ENCODE measurements at regions not wholly inside any gene's neighbourhood (a gene's known extent, or its start where the extent isn't known, plus 50 kb on each side); places are given as distances from the start of the nearest gene placed in this dataset.

GRCh38 chr14:89609500-89610100, 192.6 kb upstream of the FOXN3 start:
- Histone ChIP-seq H3K4me1 (ENCODE audit: control insufficient read depth, insufficient read depth, low read length) (no peaks in the 10 kb centered on the region), H3K36me3 (ENCODE audit: control insufficient read depth, insufficient read depth, low read length) (no peaks in the 10 kb centered on the region), H3K27ac (ENCODE audit: low read length) (no peak overlapping the region), H3K4me3 (ENCODE audit: low read length) (no peak overlapping the region), H3K27me3 (ENCODE audit: control insufficient read depth, insufficient read depth, low read length) (no peaks in the 10 kb centered on the region), H3K9me3 (ENCODE audit: control insufficient read depth, low read depth, low read length) (no peaks in the 10 kb centered on the region)
- DNase-seq: no peak
- WGBS (ENCODE audit: insufficient coverage, low lambda C conversion rate): 98% methylated on average over 8 of the region's 12 CpGs

DNA sequence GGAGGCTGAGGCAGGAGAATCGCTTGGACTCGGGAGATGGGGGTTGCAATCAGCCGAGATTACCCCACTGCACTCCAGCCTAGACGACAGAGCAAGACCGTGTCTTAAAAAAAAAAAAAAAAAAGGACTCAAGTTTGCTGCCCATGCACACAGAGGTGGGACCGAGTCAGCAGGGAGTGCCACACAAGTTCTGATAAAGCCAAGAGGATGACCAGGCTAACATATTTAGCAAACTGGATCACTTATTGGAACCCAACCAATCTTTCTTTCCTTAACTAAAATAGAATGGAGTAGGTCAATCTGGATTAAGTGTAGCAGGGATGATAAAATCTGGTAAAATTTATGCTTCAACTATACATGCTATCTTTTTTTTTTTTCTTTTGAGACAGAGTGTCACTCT, 190.4 kb upstream of the FOXN3 start:
- no peak for DNase-seq
- Histone ChIP-seq H3K9me3 (ENCODE audit: control insufficient read depth, low read depth, low read length) (no peaks in the 10 kb centered on the region), H3K27ac (ENCODE audit: low read length) (no peak overlapping the region), H3K36me3 (ENCODE audit: control insufficient read depth, insufficient read depth, low read length) (no peaks in the 10 kb centered on the region), H3K4me1 (ENCODE audit: control insufficient read depth, insufficient read depth, low read length) (no peaks in the 10 kb centered on the region), H3K4me3 (ENCODE audit: low read length) (no peak overlapping the region), H3K27me3 (ENCODE audit: control insufficient read depth, insufficient read depth, low read length) (no peaks in the 10 kb centered on the region)
- WGBS (ENCODE audit: insufficient coverage, low lambda C conversion rate): no CpG with 5 or more reads among the region's 6 CpGs

DNA sequence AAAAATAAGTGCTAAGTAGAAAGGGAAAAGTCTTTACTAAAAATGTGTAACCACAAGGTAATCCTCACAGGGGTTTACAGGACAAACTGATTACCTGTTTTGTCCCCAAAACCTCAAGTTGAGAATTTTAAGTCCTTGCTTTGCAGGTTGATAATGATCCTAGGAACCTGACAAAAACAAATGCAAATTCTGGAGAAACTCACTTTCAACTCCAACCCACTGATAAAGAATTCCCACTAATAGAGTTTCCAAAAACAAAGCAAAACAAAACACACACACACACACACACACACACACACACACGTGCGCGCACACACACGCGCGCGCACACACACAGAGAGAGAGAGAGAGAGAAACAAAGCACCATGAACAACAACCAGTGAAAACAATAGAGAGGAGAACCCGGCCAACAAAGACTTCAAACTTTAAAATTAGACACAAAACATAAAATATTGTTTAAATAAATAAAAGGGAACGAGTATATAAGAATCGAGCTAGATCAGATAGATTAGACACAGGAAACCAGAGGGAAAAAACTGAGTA, 187.0 kb upstream of the FOXN3 start:
- H3K27me3 ChIP-seq (ENCODE audit: control insufficient read depth, insufficient read depth, low read length): no peaks in the 10 kb centered on the region
- 94% methylated on average over 2 of the region's 10 CpGs for WGBS (ENCODE audit: insufficient coverage, low lambda C conversion rate)
- no peak overlapping the region for H3K4me3 ChIP-seq (ENCODE audit: low read length)
- peaks cover 2% of the 10 kb centered on the region for H3K9me3 ChIP-seq (ENCODE audit: control insufficient read depth, low read depth, low read length)
- H3K36me3 ChIP-seq (ENCODE audit: control insufficient read depth, insufficient read depth, low read length): no peaks in the 10 kb centered on the region
- H3K4me1 ChIP-seq (ENCODE audit: control insufficient read depth, insufficient read depth, low read length): no peaks in the 10 kb centered on the region
- H3K27ac ChIP-seq (ENCODE audit: low read length): no peak overlapping the region
- no peak for DNase-seq

GRCh38 chr14:89600950-89601826, 184.2 kb upstream of the FOXN3 start:
- peaks cover 18% of the 10 kb centered on the region for H3K9me3 ChIP-seq (ENCODE audit: control insufficient read depth, low read depth, low read length)
- no CpG with 5 or more reads among the region's 3 CpGs for WGBS (ENCODE audit: insufficient coverage, low lambda C conversion rate)

GRCh38 chr14:89600029-89600428, 183.0 kb upstream of the FOXN3 start:
- DNase-seq: no peak
- Histone ChIP-seq H3K9me3 (ENCODE audit: control insufficient read depth, low read depth, low read length) (peaks cover 26% of the 10 kb centered on the region), H3K36me3 (ENCODE audit: control insufficient read depth, insufficient read depth, low read length) (no peaks in the 10 kb centered on the region), H3K27me3 (ENCODE audit: control insufficient read depth, insufficient read depth, low read length) (no peaks in the 10 kb centered on the region), H3K4me3 (ENCODE audit: low read length) (no peak overlapping the region), H3K27ac (ENCODE audit: low read length) (no peak overlapping the region), H3K4me1 (ENCODE audit: control insufficient read depth, insufficient read depth, low read length) (no peaks in the 10 kb centered on the region)

More at GRCh38 chr14:89600950-89601826, 184.2 kb upstream of the FOXN3 start:
- Histone ChIP-seq H3K27me3 (ENCODE audit: control insufficient read depth, insufficient read depth, low read length) (no peaks in the 10 kb centered on the region), H3K4me1 (ENCODE audit: control insufficient read depth, insufficient read depth, low read length) (no peaks in the 10 kb centered on the region), H3K4me3 (ENCODE audit: low read length) (no peak overlapping the region), H3K36me3 (ENCODE audit: control insufficient read depth, insufficient read depth, low read length) (no peaks in the 10 kb centered on the region), H3K27ac (ENCODE audit: low read length) (no peak overlapping the region)
- no peak for DNase-seq

DNA sequence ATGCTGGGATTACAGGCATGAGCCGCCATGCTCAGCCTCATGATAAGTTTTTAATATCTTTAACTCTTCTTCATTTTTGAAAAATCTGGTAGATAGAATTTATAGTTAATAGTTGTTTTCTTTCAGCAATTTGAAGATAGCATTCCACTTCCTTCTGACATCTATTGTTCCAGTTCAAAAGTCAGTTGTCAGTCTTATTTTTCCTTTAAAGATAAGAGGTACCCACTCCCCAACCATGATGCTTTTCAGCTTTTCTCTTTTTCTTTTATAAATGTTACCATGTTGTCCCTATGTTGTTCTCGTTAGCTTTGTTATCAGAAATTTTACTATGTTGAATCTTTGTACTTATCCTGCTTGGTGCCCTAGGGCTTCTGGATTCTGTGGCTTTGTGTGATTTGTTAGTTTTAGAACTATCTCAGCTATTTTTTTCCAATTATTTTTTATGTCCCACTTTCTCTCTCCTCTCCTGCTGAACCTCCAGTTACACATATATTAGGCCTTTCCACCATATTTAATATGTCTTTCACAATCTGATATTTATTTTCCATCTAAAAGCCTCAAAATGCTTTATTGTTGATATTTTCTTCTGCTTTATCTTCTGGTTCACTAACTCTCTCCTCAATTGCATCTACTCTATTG, 181.6 kb upstream of the FOXN3 start:
- Histone ChIP-seq H3K9me3 (ENCODE audit: control insufficient read depth, low read depth, low read length) (peaks cover 27% of the 10 kb centered on the region), H3K4me1 (ENCODE audit: control insufficient read depth, insufficient read depth, low read length) (no peaks in the 10 kb centered on the region), H3K4me3 (ENCODE audit: low read length) (no peak overlapping the region), H3K27ac (ENCODE audit: low read length) (no peak overlapping the region), H3K36me3 (ENCODE audit: control insufficient read depth, insufficient read depth, low read length) (no peaks in the 10 kb centered on the region), H3K27me3 (ENCODE audit: control insufficient read depth, insufficient read depth, low read length) (no peaks in the 10 kb centered on the region)
- 100% methylated on average over 1 of the region's 2 CpGs for WGBS (ENCODE audit: insufficient coverage, low lambda C conversion rate)
- no peak for DNase-seq

GRCh38 chr14:89592961-89593360, 175.9 kb upstream of the FOXN3 start:
- peaks cover 30% of the 10 kb centered on the region for H3K9me3 ChIP-seq (ENCODE audit: control insufficient read depth, low read depth, low read length)

DNA sequence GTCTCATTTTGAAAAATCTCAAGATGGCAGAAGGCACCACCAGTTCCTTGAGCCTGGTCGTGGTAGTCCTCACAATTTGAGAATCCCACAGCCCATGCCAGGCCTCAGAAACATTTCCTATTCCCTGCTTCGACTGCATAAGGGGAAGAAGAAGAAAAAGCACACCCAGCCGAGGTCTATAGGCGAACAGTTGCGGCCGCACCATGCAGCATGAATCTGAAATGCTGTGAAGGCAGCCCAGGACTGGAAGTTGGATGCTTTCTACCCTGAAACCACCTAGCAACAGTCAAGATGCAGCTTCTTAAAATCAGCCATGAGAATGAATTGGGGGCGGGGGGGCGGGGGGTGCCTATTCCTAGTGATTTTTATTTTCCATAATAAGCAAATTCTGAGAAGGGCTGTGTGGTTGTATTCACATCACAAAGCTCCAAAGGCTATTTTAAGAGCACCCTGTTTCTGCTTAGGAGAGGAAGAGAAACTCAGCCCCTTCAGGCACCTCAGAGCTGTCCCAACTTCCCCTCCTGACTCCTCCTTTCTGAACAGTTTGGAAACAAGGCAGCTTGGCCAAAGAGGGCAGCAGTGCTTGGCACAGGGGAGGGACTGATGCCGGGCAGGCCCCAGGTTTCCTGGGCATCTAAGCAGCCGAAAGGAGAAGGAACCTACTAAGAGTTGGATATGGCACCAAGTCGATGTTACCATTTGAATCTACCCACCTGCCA, 172.5 kb upstream of the FOXN3 start:
- WGBS (ENCODE audit: insufficient coverage, low lambda C conversion rate): no CpG with 5 or more reads among the region's 11 CpGs
- H3K9me3 ChIP-seq (ENCODE audit: control insufficient read depth, low read depth, low read length): peaks cover 10% of the 10 kb centered on the region
- H3K36me3 ChIP-seq (ENCODE audit: control insufficient read depth, insufficient read depth, low read length): no peaks in the 10 kb centered on the region
- H3K4me3 ChIP-seq (ENCODE audit: low read length): no peak overlapping the region
- peaks cover 4% of the 10 kb centered on the region for H3K4me1 ChIP-seq (ENCODE audit: control insufficient read depth, insufficient read depth, low read length)
- peak overlapping the region; percentile 18 for H3K27ac ChIP-seq (ENCODE audit: low read length)
- no peak for DNase-seq
- H3K27me3 ChIP-seq (ENCODE audit: control insufficient read depth, insufficient read depth, low read length): no peaks in the 10 kb centered on the region

More at GRCh38 chr14:89592961-89593360, 175.9 kb upstream of the FOXN3 start:
- Histone ChIP-seq H3K36me3 (ENCODE audit: control insufficient read depth, insufficient read depth, low read length) (no peaks in the 10 kb centered on the region), H3K4me1 (ENCODE audit: control insufficient read depth, insufficient read depth, low read length) (peaks cover 4% of the 10 kb centered on the region), H3K4me3 (ENCODE audit: low read length) (no peak overlapping the region), H3K27ac (ENCODE audit: low read length) (no peak overlapping the region), H3K27me3 (ENCODE audit: control insufficient read depth, insufficient read depth, low read length) (no peaks in the 10 kb centered on the region)
- DNase-seq: no peak

- H3K4me3 ChIP-seq (ENCODE audit: low read length): no peak overlapping the region
- WGBS (ENCODE audit: insufficient coverage, low lambda C conversion rate): 20% methylated on average over 1 of the region's 1 CpG
- peak; percentile 12 to 39 for DNase-seq
- peaks cover 10% of the 10 kb centered on the region for H3K9me3 ChIP-seq (ENCODE audit: control insufficient read depth, low read depth, low read length)
- peak overlapping the region; percentile 18 for H3K27ac ChIP-seq (ENCODE audit: low read length)
- H3K36me3 ChIP-seq (ENCODE audit: control insufficient read depth, insufficient read depth, low read length): no peaks in the 10 kb centered on the region
- H3K27me3 ChIP-seq (ENCODE audit: control insufficient read depth, insufficient read depth, low read length): no peaks in the 10 kb centered on the region
- H3K4me1 ChIP-seq (ENCODE audit: control insufficient read depth, insufficient read depth, low read length): peaks cover 4% of the 10 kb centered on the region
These were observed 171.8 kb upstream of the FOXN3 start for GRCh38 chr14:89588840-89589296.

GRCh38 chr14:89588016-89588415, 171.0 kb upstream of the FOXN3 start:
- Histone ChIP-seq H3K36me3 (ENCODE audit: control insufficient read depth, insufficient read depth, low read length) (no peaks in the 10 kb centered on the region), H3K4me3 (ENCODE audit: low read length) (no peak overlapping the region), H3K4me1 (ENCODE audit: control insufficient read depth, insufficient read depth, low read length) (peaks cover 4% of the 10 kb centered on the region), H3K9me3 (ENCODE audit: control insufficient read depth, low read depth, low read length) (peaks cover 7% of the 10 kb centered on the region), H3K27ac (ENCODE audit: low read length) (no peak overlapping the region), H3K27me3 (ENCODE audit: control insufficient read depth, insufficient read depth, low read length) (no peaks in the 10 kb centered on the region)
- DNase-seq: no peak
- 100% methylated on average over 1 of the region's 5 CpGs for WGBS (ENCODE audit: insufficient coverage, low lambda C conversion rate)

All from large intestine (tissue), 3 donors.